ENCODE measurements at regions not wholly inside any gene's neighbourhood (a gene's known extent, or its start where the extent isn't known, plus 50 kb on each side); places are given as distances from the start of the nearest gene placed in this dataset.
"Not testable (repeated sequence)": the region's sequence is repeated elsewhere in the genome, so short reads cannot be mapped to it uniquely, and the experiment has no call there.

GRCh38 chr4:155478336-155478835, 101.6 kb upstream of the MAP9 start:
- no peaks in the 10 kb centered on the region for H3K4me1 ChIP-seq (ENCODE audit: insufficient read depth)
- WGBS, result 66% methylated on average over 3 of the region's 3 CpGs
- DNase-seq (ENCODE audit: extremely low spot score), result no peak
- H3K27ac ChIP-seq (ENCODE audit: low read depth), result no peak overlapping the region
- no peaks in the 10 kb centered on the region for H3K36me3 ChIP-seq (ENCODE audit: insufficient read depth)
- no peak overlapping the region for H3K4me3 ChIP-seq (ENCODE audit: low read depth, low read length)

GRCh38 chr4:155474758-155475157, 98.0 kb upstream of the MAP9 start:
- no peaks in the 10 kb centered on the region for H3K36me3 ChIP-seq (ENCODE audit: insufficient read depth)
- H3K4me3 ChIP-seq (ENCODE audit: low read depth, low read length), result no peak overlapping the region
- no peak for DNase-seq (ENCODE audit: extremely low spot score)
- H3K27ac ChIP-seq (ENCODE audit: low read depth), result no peak overlapping the region
- WGBS, result 58% methylated on average over 5 of the region's 5 CpGs
- H3K4me1 ChIP-seq (ENCODE audit: insufficient read depth), result no peaks in the 10 kb centered on the region

GRCh38 chr4:155473420-155474095, 96.8 kb upstream of the MAP9 start:
- Histone ChIP-seq H3K36me3 (ENCODE audit: insufficient read depth) (no peaks in the 10 kb centered on the region), H3K27ac (ENCODE audit: low read depth) (no peak overlapping the region), H3K4me3 (ENCODE audit: low read depth, low read length) (no peak overlapping the region), H3K4me1 (ENCODE audit: insufficient read depth) (no peaks in the 10 kb centered on the region)
- no peak for DNase-seq (ENCODE audit: extremely low spot score)
- WGBS, result 75% methylated on average over 3 of the region's 3 CpGs

GRCh38 chr4:155468282-155468681, 91.5 kb upstream of the MAP9 start:
- H3K4me1 ChIP-seq (ENCODE audit: insufficient read depth), result no peaks in the 10 kb centered on the region
- 71% methylated on average over 1 of the region's 1 CpG for WGBS
- no peaks in the 10 kb centered on the region for H3K36me3 ChIP-seq (ENCODE audit: insufficient read depth)
- no peak for DNase-seq (ENCODE audit: extremely low spot score)
- H3K27ac ChIP-seq (ENCODE audit: low read depth), result no peak overlapping the region
- H3K4me3 ChIP-seq (ENCODE audit: low read depth, low read length), result no peak overlapping the region

GRCh38 chr4:155450676-155451075, 73.9 kb upstream of the MAP9 start:
- no peaks in the 10 kb centered on the region for H3K4me1 ChIP-seq (ENCODE audit: insufficient read depth)
- DNase-seq (ENCODE audit: extremely low spot score), result no peak
- H3K36me3 ChIP-seq (ENCODE audit: insufficient read depth), result no peaks in the 10 kb centered on the region
- WGBS, result 93% methylated on average over 2 of the region's 2 CpGs
- H3K27ac ChIP-seq (ENCODE audit: low read depth), result no peak overlapping the region
- no peak overlapping the region for H3K4me3 ChIP-seq (ENCODE audit: low read depth, low read length)

- no peak overlapping the region for H3K4me3 ChIP-seq (ENCODE audit: low read depth, low read length)
- H3K4me1 ChIP-seq (ENCODE audit: insufficient read depth), result no peaks in the 10 kb centered on the region
- WGBS, result 89% methylated on average over 1 of the region's 1 CpG
- H3K27ac ChIP-seq (ENCODE audit: low read depth), result no peak overlapping the region
- no peaks in the 10 kb centered on the region for H3K36me3 ChIP-seq (ENCODE audit: insufficient read depth)
- no peak for DNase-seq (ENCODE audit: extremely low spot score)
Observed at GRCh38 chr4:155445306-155445705, 68.5 kb upstream of the MAP9 start.

GRCh38 chr4:155444721-155445120, 68.0 kb upstream of the MAP9 start:
- DNase-seq (ENCODE audit: extremely low spot score), result no peak
- H3K27ac ChIP-seq (ENCODE audit: low read depth), result no peak overlapping the region
- 88% methylated on average over 5 of the region's 5 CpGs for WGBS
- H3K4me3 ChIP-seq (ENCODE audit: low read depth, low read length), result no peak overlapping the region
- no peaks in the 10 kb centered on the region for H3K36me3 ChIP-seq (ENCODE audit: insufficient read depth)
- no peaks in the 10 kb centered on the region for H3K4me1 ChIP-seq (ENCODE audit: insufficient read depth)

- 63% methylated on average over 10 of the region's 10 CpGs for WGBS
- peak; percentile 67 for DNase-seq (ENCODE audit: extremely low spot score)
- H3K4me3 ChIP-seq (ENCODE audit: low read depth, low read length), result no peak overlapping the region
- no peaks in the 10 kb centered on the region for H3K4me1 ChIP-seq (ENCODE audit: insufficient read depth)
- no peaks in the 10 kb centered on the region for H3K36me3 ChIP-seq (ENCODE audit: insufficient read depth)
- H3K27ac ChIP-seq (ENCODE audit: low read depth), result no peak overlapping the region
Observed at GRCh38 chr4:155442267-155443105, 65.7 kb upstream of the MAP9 start.

GRCh38 chr4:155441475-155441874, 64.7 kb upstream of the MAP9 start:
- H3K4me1 ChIP-seq (ENCODE audit: insufficient read depth), result no peaks in the 10 kb centered on the region
- 84% methylated on average over 1 of the region's 1 CpG for WGBS
- H3K27ac ChIP-seq (ENCODE audit: low read depth), result no peak overlapping the region
- DNase-seq (ENCODE audit: extremely low spot score), result no peak
- no peaks in the 10 kb centered on the region for H3K36me3 ChIP-seq (ENCODE audit: insufficient read depth)
- no peak overlapping the region for H3K4me3 ChIP-seq (ENCODE audit: low read depth, low read length)

- not testable (repeated sequence) for H3K4me1 ChIP-seq (ENCODE audit: insufficient read depth); DNase-seq (ENCODE audit: extremely low spot score); H3K4me3 ChIP-seq (ENCODE audit: low read depth, low read length); H3K36me3 ChIP-seq (ENCODE audit: insufficient read depth); H3K27ac ChIP-seq (ENCODE audit: low read depth)
- WGBS, result 95% methylated on average over 6 of the region's 6 CpGs
Observed at GRCh38 chr4:155439760-155440159, 63.0 kb upstream of the MAP9 start.

- WGBS, result 91% methylated on average over 3 of the region's 3 CpGs
- no peak overlapping the region for H3K27ac ChIP-seq (ENCODE audit: low read depth)
- DNase-seq (ENCODE audit: extremely low spot score), result no peak
- H3K4me1 ChIP-seq (ENCODE audit: insufficient read depth), result no peaks in the 10 kb centered on the region
- no peak overlapping the region for H3K4me3 ChIP-seq (ENCODE audit: low read depth, low read length)
- no peaks in the 10 kb centered on the region for H3K36me3 ChIP-seq (ENCODE audit: insufficient read depth)
Observed at GRCh38 chr4:155434904-155435303, 58.1 kb upstream of the MAP9 start.

GRCh38 chr4:155434366-155434765, 57.6 kb upstream of the MAP9 start:
- DNase-seq (ENCODE audit: extremely low spot score), result no peak

GRCh38 chr4:155433636-155434360, 57.0 kb upstream of the MAP9 start:
- no peaks in the 10 kb centered on the region for H3K4me1 ChIP-seq (ENCODE audit: insufficient read depth)
- 77% methylated on average over 2 of the region's 2 CpGs for WGBS
- no peak overlapping the region for H3K4me3 ChIP-seq (ENCODE audit: low read depth, low read length)
- no peak for DNase-seq (ENCODE audit: extremely low spot score)
- H3K36me3 ChIP-seq (ENCODE audit: insufficient read depth), result no peaks in the 10 kb centered on the region
- H3K27ac ChIP-seq (ENCODE audit: low read depth), result no peak overlapping the region

More at GRCh38 chr4:155434366-155434765, 57.6 kb upstream of the MAP9 start:
- Histone ChIP-seq H3K36me3 (ENCODE audit: insufficient read depth) (no peaks in the 10 kb centered on the region), H3K27ac (ENCODE audit: low read depth) (no peak overlapping the region), H3K4me1 (ENCODE audit: insufficient read depth) (no peaks in the 10 kb centered on the region), H3K4me3 (ENCODE audit: low read depth, low read length) (no peak overlapping the region)
- 94% methylated on average over 1 of the region's 1 CpG for WGBS
